Ovary (tissue), 3 donors: ENCODE measurements at regions not wholly inside any gene's neighbourhood (a gene's known extent, or its start where the extent isn't known, plus 50 kb on each side); places are given as distances from the start of the nearest gene placed in this dataset.

Experiments
- CTCF ChIP-seq, 3 donors: fragments of 450-650 bp in 2 of 3; fragments of 200-600 bp in 1 of 3; IDR thresholded peaks; one replicate each; pipeline versions ENCODE4 v1.5.1 to v1.8.0; 2016 to 2022; ENCODE audit warnings: antibody characterized with exemption in 3 of 3, mild to moderate bottlenecking in 1 of 3
- POLR2A ChIP-seq: fragments of 450-650 bp; IDR thresholded peaks from one replicate; pipeline ENCODE4 v1.6.1; 2017; ENCODE audit warnings: antibody characterized with exemption, mild to moderate bottlenecking, moderate library complexity
- donor health status: DM: no; HTN: no; CAD: no.

- TF ChIP-seq CTCF (IDR thresholded peaks at IDR 0.05) = no peak
- no peak for TF ChIP-seq POLR2A
Observed at GRCh38 chr1:22279735-22280134, 136.8 kb upstream of the WNT4 start.
